ENCODE measurements at regions not wholly inside any gene's neighbourhood (a gene's known extent, or its start where the extent isn't known, plus 50 kb on each side); places are given as distances from the start of the nearest gene placed in this dataset.

GRCh38 chr18:56067969-56068671, 480.1 kb upstream of the TCF4 start:
- no peak for FAIRE-seq
- no peak for DNase-seq (ENCODE audit: insufficient read length)
- TF ChIP-seq TAF1 (IDR thresholded peaks at IDR 0.05; ENCODE audit: borderline replicate concordance, low read depth, low read length) (no peak), POLR2AphosphoS5 (IDR thresholded peaks at IDR 0.05; ENCODE audit: low read depth, low read length) (no peak), POLR2A (IDR thresholded peaks at IDR 0.05; ENCODE audit: low read depth, low read length) (no peak)

GRCh38 chr18:56067214-56067894, 479.4 kb upstream of the TCF4 start:
- TF ChIP-seq TAF1 (IDR thresholded peaks at IDR 0.05; ENCODE audit: borderline replicate concordance, low read depth, low read length) (no peak), POLR2A (IDR thresholded peaks at IDR 0.05; ENCODE audit: low read depth, low read length) (no peak), POLR2AphosphoS5 (IDR thresholded peaks at IDR 0.05; ENCODE audit: low read depth, low read length) (no peak)
- DNase-seq (ENCODE audit: insufficient read length) (no peak), FAIRE-seq (no peak)

- no peak for FAIRE-seq
- TF ChIP-seq POLR2A (IDR thresholded peaks at IDR 0.05; ENCODE audit: low read depth, low read length) (no peak), POLR2AphosphoS5 (IDR thresholded peaks at IDR 0.05; ENCODE audit: low read depth, low read length) (no peak), TAF1 (IDR thresholded peaks at IDR 0.05; ENCODE audit: borderline replicate concordance, low read depth, low read length) (no peak)
- no peak for DNase-seq (ENCODE audit: insufficient read length)
Observed at GRCh38 chr18:56066524-56067213, 478.7 kb upstream of the TCF4 start.

GRCh38 chr18:56065086-56065485, 477.1 kb upstream of the TCF4 start:
- no peak for FAIRE-seq
- DNase-seq (ENCODE audit: insufficient read length), result no peak

GRCh38 chr18:56062931-56063330, 474.9 kb upstream of the TCF4 start:
- no peak for DNase-seq (ENCODE audit: insufficient read length)
- no peak for FAIRE-seq
- no peak for TF ChIP-seq POLR2AphosphoS5 (IDR thresholded peaks at IDR 0.05; ENCODE audit: low read depth, low read length)
- TF ChIP-seq POLR2A (IDR thresholded peaks at IDR 0.05; ENCODE audit: low read depth, low read length), result no peak
- TF ChIP-seq TAF1 (IDR thresholded peaks at IDR 0.05; ENCODE audit: borderline replicate concordance, low read depth, low read length), result no peak

More at GRCh38 chr18:56065086-56065485, 477.1 kb upstream of the TCF4 start:
- TF ChIP-seq POLR2AphosphoS5 (IDR thresholded peaks at IDR 0.05; ENCODE audit: low read depth, low read length) (no peak), TAF1 (IDR thresholded peaks at IDR 0.05; ENCODE audit: borderline replicate concordance, low read depth, low read length) (no peak), POLR2A (IDR thresholded peaks at IDR 0.05; ENCODE audit: low read depth, low read length) (no peak)

- FAIRE-seq, result no peak
- no peak for TF ChIP-seq POLR2A (IDR thresholded peaks at IDR 0.05; ENCODE audit: low read depth, low read length)
- TF ChIP-seq TAF1 (IDR thresholded peaks at IDR 0.05; ENCODE audit: borderline replicate concordance, low read depth, low read length), result no peak
- TF ChIP-seq POLR2AphosphoS5 (IDR thresholded peaks at IDR 0.05; ENCODE audit: low read depth, low read length), result no peak
- no peak for DNase-seq (ENCODE audit: insufficient read length)
Observed at GRCh38 chr18:56060967-56061541, 473.1 kb upstream of the TCF4 start.

- FAIRE-seq, result no peak
- DNase-seq (ENCODE audit: insufficient read length), result no peak
Observed at GRCh38 chr18:56052202-56052601, 464.2 kb upstream of the TCF4 start.

GRCh38 chr18:56044239-56044638, 456.2 kb upstream of the TCF4 start:
- no peak for FAIRE-seq
- TF ChIP-seq POLR2AphosphoS5 (IDR thresholded peaks at IDR 0.05; ENCODE audit: low read depth, low read length) (no peak), TAF1 (IDR thresholded peaks at IDR 0.05; ENCODE audit: borderline replicate concordance, low read depth, low read length) (no peak), POLR2A (IDR thresholded peaks at IDR 0.05; ENCODE audit: low read depth, low read length) (no peak)
- DNase-seq (ENCODE audit: insufficient read length), result no peak

More at GRCh38 chr18:56052202-56052601, 464.2 kb upstream of the TCF4 start:
- no peak for TF ChIP-seq TAF1 (IDR thresholded peaks at IDR 0.05; ENCODE audit: borderline replicate concordance, low read depth, low read length)

GRCh38 chr18:56043641-56044061, 455.7 kb upstream of the TCF4 start:
- FAIRE-seq, result no peak
- DNase-seq (ENCODE audit: insufficient read length), result no peak
- no peak for TF ChIP-seq POLR2AphosphoS5 (IDR thresholded peaks at IDR 0.05; ENCODE audit: low read depth, low read length)

GRCh38 chr18:56042915-56043536, 455.0 kb upstream of the TCF4 start:
- DNase-seq (ENCODE audit: insufficient read length) (no peak), FAIRE-seq (no peak)
- TF ChIP-seq POLR2A (IDR thresholded peaks at IDR 0.05; ENCODE audit: low read depth, low read length), result no peak
- TF ChIP-seq POLR2AphosphoS5 (IDR thresholded peaks at IDR 0.05; ENCODE audit: low read depth, low read length), result no peak
- no peak for TF ChIP-seq TAF1 (IDR thresholded peaks at IDR 0.05; ENCODE audit: borderline replicate concordance, low read depth, low read length)

Data from GM12892 (cell line).